K562 (cell line): ENCODE measurements at regions not wholly inside any gene's neighbourhood (a gene's known extent, or its start where the extent isn't known, plus 50 kb on each side); places are given as distances from the start of the nearest gene placed in this dataset.

ENCODE experiments used
- ATAC-seq: fragments of 200-7000 bp; cut with Tn5 transposase; 3 replicates; pipeline ENCODE4 v1.9.1; 2020; ENCODE audit warnings: moderate library complexity
- BruUV-seq: library from RNA; stranded (reverse); fragments of 400-500 nt; replicated peaks from 2 replicates; lab custom pipeline; 2021; lab: Mats Ljungman, UMichigan
- CTCF ChIA-PET: fragments of 300-600 bp; formaldehyde crosslinking; extraction: SDS; loops from one replicate; lab custom pipeline; 2021; ENCODE audit warnings: low intra/inter-chr PET ratio; lab: Yijun Ruan, JAX
- POLR2A ChIA-PET: fragments of 300-600, 350-650 bp; sonication (Branson Sonifier 250); formaldehyde crosslinking; extraction: SDS; loops from one replicate; lab custom pipeline; 2021; ENCODE audit warnings: antibody characterized with exemption, inconsistent platforms; lab: Yijun Ruan, JAX
- DNase-seq, 4 experiments: peaks; one replicate each; pipeline versions ENCODE4 v3.0.0 to v3.0.0-alpha.2; 2011 to 2018; ENCODE audit warnings: low spot score in 3 of 4, mixed read lengths in 3 of 4; ENCODE audit errors: extremely low read depth in 1 of 4
- FAIRE-seq: peaks from 2 replicates; lab custom pipeline; 2011; peaks lifted over from hg19 to GRCh38; lab: Jason Lieb, UNC
- H2AFZ ChIP-seq: 2 replicates; pipeline ENCODE4 v1.6.0; 2011; ENCODE audit warnings: low read depth, low read length, control low read depth, inconsistent platforms
- H3K27ac ChIP-seq: fragments of 200-600 bp; 3 replicates; pipeline ENCODE4 v1.8.0; 2011; ENCODE audit warnings: low read depth, mild to moderate bottlenecking, control low read depth, inconsistent platforms, low read length, moderate library complexity, mixed read lengths; ENCODE audit errors: extremely low read depth
- H3K27me3 ChIP-seq, 2 experiments: fragments of 300-600 bp in 1 of 2; 2 replicates in 1 of 2; 3 replicates in 1 of 2; pipeline versions ENCODE4 v1.6.0 to v1.8.0; 2011; ENCODE audit warnings: inconsistent platforms in 2 of 2, low read length in 2 of 2, mild to moderate bottlenecking in 1 of 2, mixed read lengths in 1 of 2, moderate library complexity in 1 of 2; ENCODE audit not compliant: control insufficient read depth in 2 of 2, insufficient read depth in 2 of 2
- H3K36me3 ChIP-seq: fragments of 300-600 bp; 3 replicates; pipeline ENCODE4 v1.8.0; 2011; ENCODE audit warnings: mild to moderate bottlenecking, low read length, inconsistent platforms; ENCODE audit not compliant: control insufficient read depth, insufficient read depth
- H3K4me1 ChIP-seq, 2 experiments: fragments of 200-600 bp in 1 of 2; replicated peaks in 1 of 2; 2 replicates in 1 of 2; 3 replicates in 1 of 2; pipeline versions ENCODE4 v1.5.1 to v1.8.0; 2011; ENCODE audit warnings: inconsistent platforms in 2 of 2, low read length in 2 of 2, mild to moderate bottlenecking in 1 of 2, mixed read lengths in 1 of 2, moderate library complexity in 1 of 2; ENCODE audit not compliant: control insufficient read depth in 2 of 2, insufficient read depth in 2 of 2
- H3K4me2 ChIP-seq: 2 replicates; pipeline ENCODE4 v1.6.1; 2011; ENCODE audit warnings: low read length, control low read depth, inconsistent platforms, mixed read lengths; ENCODE audit not compliant: insufficient read depth
- H3K4me3 ChIP-seq: fragments of 200-600 bp; sonication (generic), shearing (Covaris generic); 2 replicates; pipeline ENCODE4 v1.5.1; 2016; ENCODE audit warnings: control low read depth, inconsistent platforms
- H3K79me2 ChIP-seq: fragments of 200-600 bp; 3 replicates; pipeline ENCODE4 v1.8.0; 2011; ENCODE audit warnings: low read length, inconsistent platforms; ENCODE audit not compliant: control insufficient read depth, insufficient read depth
- H3K9ac ChIP-seq, 2 experiments: 2 replicates each; pipeline versions ENCODE4 v1.6.0 to v1.6.1; 2011; ENCODE audit warnings: low read depth in 2 of 2, low read length in 2 of 2, control low read depth in 1 of 2, inconsistent platforms in 1 of 2, mild to moderate bottlenecking in 1 of 2, mixed read lengths in 1 of 2; ENCODE audit not compliant: insufficient read depth in 1 of 2
- H3K9me1 ChIP-seq: one replicate; pipeline ENCODE4 v1.6.0; 2011; ENCODE audit warnings: inconsistent platforms, mild to moderate bottlenecking, low read length, moderate library complexity; ENCODE audit not compliant: control insufficient read depth, insufficient read depth
- H3K9me3 ChIP-seq: replicated peaks from 2 replicates; pipeline ENCODE4 v1.5.1; 2011; ENCODE audit warnings: low read depth, low read length, inconsistent platforms; ENCODE audit not compliant: control insufficient read depth, insufficient read depth
- H4K20me1 ChIP-seq: replicated peaks from 2 replicates; pipeline ENCODE4 v1.6.1; 2011; ENCODE audit warnings: low read length, inconsistent platforms, mixed read lengths; ENCODE audit not compliant: control insufficient read depth, insufficient read depth
- ARID4B ChIP-seq: sonication (generic); formaldehyde crosslinking; IDR thresholded peaks from 2 replicates; pipeline ENCODE4 v1.8.0; 2022; ENCODE audit warnings: mild to moderate bottlenecking, missing genetic modification reagents
- CREB5 ChIP-seq: fragments of 250-450 bp; sonication (Bioruptor Pico); IDR thresholded peaks from 2 replicates; pipeline ENCODE4 v1.5.0; 2020; ENCODE audit warnings: mild to moderate bottlenecking
- MXD1 ChIP-seq: fragments of 250-450 bp; sonication (Bioruptor Pico); IDR thresholded peaks from 2 replicates; pipeline ENCODE4 v1.8.0; 2021; ENCODE audit warnings: borderline replicate concordance, mild to moderate bottlenecking, moderate library complexity; ENCODE audit not compliant: poor library complexity, severe bottlenecking
- PATZ1 ChIP-seq: fragments of 250-450 bp; sonication (Bioruptor Pico); IDR thresholded peaks from 2 replicates; pipeline ENCODE4 v1.5.0; 2020; ENCODE audit warnings: mild to moderate bottlenecking, borderline replicate concordance
- RREB1 ChIP-seq: fragments of 250-450 bp; sonication (Bioruptor Pico); IDR thresholded peaks from 2 replicates; pipeline ENCODE4 v1.4.0; 2020
- SETDB1 ChIP-seq: IDR thresholded peaks from one replicate; pipeline ENCODE4 v1.6.1; 2012; ENCODE audit warnings: low read length, control low read depth, inconsistent platforms
- ZNF316 ChIP-seq: fragments of 450-650 bp; IDR thresholded peaks from 2 replicates; pipeline ENCODE4 v1.6.1; 2016
- WGBS: fragments of 100-300 bp; shearing (Covaris generic); methylation state at CpG from one replicate; pipeline ENCODE4 v1.1.6; 2016; ENCODE audit warnings: low coverage, mixed read lengths; ENCODE audit not compliant: insufficient coverage; ENCODE audit errors: missing lambda C conversion rate; 5-methylcytosine and 5-hydroxymethylcytosine counted together
- in situ Hi-C: fragments of 300-500 bp; cut with MboI; formaldehyde crosslinking; loops from 4 replicates; pipeline ENCODE4 v1.15.0; 2018; ENCODE audit warnings: inconsistent platforms, mixed read lengths
- intact Hi-C: fragments of 100-400 bp; cut with micrococcal nuclease; formaldehyde crosslinking; loops from 2 replicates; pipeline ENCODE4 v1.14.2; 2022

- FAIRE-seq: no peak
- H3K36me3 ChIP-seq: no peaks in the 10 kb centered on the region
- CTCF ChIA-PET: no interaction called here
- no peaks in the 10 kb centered on the region for H3K9me3 ChIP-seq
- no peak overlapping the region for H2AFZ ChIP-seq
- POLR2A ChIA-PET: no interaction called here
- no peaks in the 10 kb centered on the region for H4K20me1 ChIP-seq
- BruUV-seq: no TSS peak
- intact Hi-C loops (no loop called here), in situ Hi-C loops (no loop called here)
- no peaks in the 10 kb centered on the region for H3K9me1 ChIP-seq
- no peak overlapping the region for H3K9ac ChIP-seq
- H3K27ac ChIP-seq: no peak overlapping the region
- no peak for ATAC-seq
- H3K79me2 ChIP-seq: no peaks in the 10 kb centered on the region
- DNase-seq: no peak
- no peaks in the 10 kb centered on the region for H3K27me3 ChIP-seq
- no peaks in the 10 kb centered on the region for H3K4me1 ChIP-seq
- no peak overlapping the region for H3K4me3 ChIP-seq
- WGBS: 0% methylated on average over 1 of the region's 1 CpG
- H3K4me2 ChIP-seq: no peak overlapping the region
- no peak for TF ChIP-seq MXD1 (CRISPR knock-in tag)
- no peak for TF ChIP-seq PATZ1 (CRISPR knock-in tag)
- TF ChIP-seq RREB1 (CRISPR knock-in tag): no peak
- TF ChIP-seq SETDB1: no peak
- no peak for TF ChIP-seq ARID4B (CRISPR knock-in tag)
- no peak for TF ChIP-seq CREB5
- TF ChIP-seq ZNF316: no peak
Measured at GRCh38 chr13:61734683-61735082, 319.0 kb upstream of the PCDH20 start.
